Ectodermal cell (in vitro differentiated cells): ENCODE measurements at regions not wholly inside any gene's neighbourhood (a gene's known extent, or its start where the extent isn't known, plus 50 kb on each side); places are given as distances from the start of the nearest gene placed in this dataset.

Source experiments
- H3K27ac ChIP-seq: 2 replicates; pipeline ENCODE4 v1.7.0; 2013; ENCODE audit warnings: mild to moderate bottlenecking, low read depth, low read length; ENCODE audit not compliant: insufficient read depth, poor library complexity, severe bottlenecking
- H3K27me3 ChIP-seq: 2 replicates; pipeline ENCODE4 v1.7.0; 2013; ENCODE audit warnings: mild to moderate bottlenecking, low read length; ENCODE audit not compliant: insufficient read depth, control insufficient read depth, poor library complexity, severe bottlenecking
- H3K36me3 ChIP-seq: one replicate; pipeline ENCODE4 v1.7.0; 2013; ENCODE audit warnings: low read length; ENCODE audit not compliant: control insufficient read depth, insufficient read depth
- H3K4me1 ChIP-seq: one replicate; pipeline ENCODE4 v1.7.0; 2013; ENCODE audit warnings: low read length; ENCODE audit not compliant: control insufficient read depth, insufficient read depth
- H3K4me3 ChIP-seq: 2 replicates; pipeline ENCODE4 v1.7.0; 2013; ENCODE audit warnings: low read depth, low read length, control low read depth; ENCODE audit not compliant: insufficient read depth
- H3K9me3 ChIP-seq: 2 replicates; pipeline ENCODE4 v1.7.0; 2013; ENCODE audit warnings: mild to moderate bottlenecking, low read length, moderate library complexity; ENCODE audit not compliant: control insufficient read depth
- WGBS, 2 experiments: methylation state at CpG; one replicate each; pipeline ENCODE4 v1.1.7; 2013; ENCODE audit warnings: missing lambda C conversion rate in 2 of 2; 5-methylcytosine and 5-hydroxymethylcytosine counted together

GRCh38 chr9:81183761-81184160 lies 505.6 kb downstream of the TLE1 start:
- H3K4me1 ChIP-seq, result no peaks in the 10 kb centered on the region
- no peak overlapping the region for H3K27ac ChIP-seq
- H3K36me3 ChIP-seq, result no peaks in the 10 kb centered on the region
- H3K9me3 ChIP-seq, result no peaks in the 10 kb centered on the region
- no peak overlapping the region for H3K4me3 ChIP-seq
- H3K27me3 ChIP-seq, result no peaks in the 10 kb centered on the region
- no CpG with 5 or more reads among the region's 1 CpG for whole genome bisulfite sequencing, 2 experiments

GRCh38 chr9:81182431-81182830 lies 506.9 kb downstream of the TLE1 start:
- Histone ChIP-seq H3K9me3 (no peaks in the 10 kb centered on the region), H3K27me3 (no peaks in the 10 kb centered on the region), H3K27ac (no peak overlapping the region), H3K36me3 (no peaks in the 10 kb centered on the region), H3K4me1 (no peaks in the 10 kb centered on the region), H3K4me3 (no peak overlapping the region)
- 68 to 76% methylated on average over 1 of the region's 1 CpG for WGBS, 2 experiments

GRCh38 chr9:81174023-81174422 lies 515.3 kb downstream of the TLE1 start:
- WGBS, 2 experiments, result 79 to 84% methylated on average over 2 to 3 of the region's 3 CpGs
- H3K4me1 ChIP-seq, result no peaks in the 10 kb centered on the region

GRCh38 chr9:81171689-81172088 lies 517.7 kb downstream of the TLE1 start:
- Histone ChIP-seq H3K27ac (no peak overlapping the region), H3K9me3 (no peaks in the 10 kb centered on the region), H3K4me1 (no peaks in the 10 kb centered on the region), H3K36me3 (no peaks in the 10 kb centered on the region), H3K4me3 (no peak overlapping the region), H3K27me3 (no peaks in the 10 kb centered on the region)
- WGBS, 2 experiments, result 92 to 100% methylated on average over 1 of the region's 2 CpGs

More at GRCh38 chr9:81174023-81174422, 515.3 kb downstream of the TLE1 start:
- H3K27me3 ChIP-seq, result no peaks in the 10 kb centered on the region
- H3K36me3 ChIP-seq, result no peaks in the 10 kb centered on the region
- H3K4me3 ChIP-seq, result no peak overlapping the region
- H3K9me3 ChIP-seq, result no peaks in the 10 kb centered on the region
- no peak overlapping the region for H3K27ac ChIP-seq

- H3K27ac ChIP-seq, result no peak overlapping the region
- H3K9me3 ChIP-seq, result no peaks in the 10 kb centered on the region
- H3K27me3 ChIP-seq, result no peaks in the 10 kb centered on the region
- H3K4me3 ChIP-seq, result no peak overlapping the region
- H3K4me1 ChIP-seq, result no peaks in the 10 kb centered on the region
- H3K36me3 ChIP-seq, result no peaks in the 10 kb centered on the region
- 93 to 94% methylated on average over 11 of the region's 11 CpGs for WGBS, 2 experiments
Measured at GRCh38 chr9:81162361-81162760, 527.0 kb downstream of the TLE1 start.

GRCh38 chr9:81156381-81156780 lies 533.0 kb downstream of the TLE1 start:
- Histone ChIP-seq H3K36me3 (no peaks in the 10 kb centered on the region), H3K27me3 (no peaks in the 10 kb centered on the region), H3K9me3 (peaks cover 4% of the 10 kb centered on the region), H3K4me3 (no peak overlapping the region), H3K4me1 (no peaks in the 10 kb centered on the region), H3K27ac (no peak overlapping the region)

- Histone ChIP-seq H3K4me1 (no peaks in the 10 kb centered on the region), H3K4me3 (no peak overlapping the region), H3K9me3 (peaks cover 2% of the 10 kb centered on the region), H3K27me3 (no peaks in the 10 kb centered on the region), H3K36me3 (no peaks in the 10 kb centered on the region), H3K27ac (no peak overlapping the region)
- WGBS, 2 experiments, result 63 to 67% methylated on average over 2 of the region's 2 CpGs
Measured at GRCh38 chr9:81150016-81150625, 539.2 kb downstream of the TLE1 start.

- H3K4me1 ChIP-seq, result no peaks in the 10 kb centered on the region
- no peak overlapping the region for H3K27ac ChIP-seq
- H3K4me3 ChIP-seq, result no peak overlapping the region
- no peaks in the 10 kb centered on the region for H3K9me3 ChIP-seq
- 92 to 93% methylated on average over 4 of the region's 4 CpGs for WGBS, 2 experiments
- no peaks in the 10 kb centered on the region for H3K36me3 ChIP-seq
- no peaks in the 10 kb centered on the region for H3K27me3 ChIP-seq
Measured at GRCh38 chr9:81146684-81147337, 542.5 kb downstream of the TLE1 start.

- H3K27ac ChIP-seq, result no peak overlapping the region
- 92 to 94% methylated on average over 3 of the region's 3 CpGs for WGBS, 2 experiments
- no peaks in the 10 kb centered on the region for H3K4me1 ChIP-seq
- no peaks in the 10 kb centered on the region for H3K36me3 ChIP-seq
- H3K9me3 ChIP-seq, result no peaks in the 10 kb centered on the region
- H3K4me3 ChIP-seq, result no peak overlapping the region
- H3K27me3 ChIP-seq, result no peaks in the 10 kb centered on the region
Measured at GRCh38 chr9:81146241-81146640, 543.1 kb downstream of the TLE1 start.

GRCh38 chr9:81145331-81145963 lies 543.9 kb downstream of the TLE1 start:
- Histone ChIP-seq H3K4me3 (no peak overlapping the region), H3K9me3 (no peaks in the 10 kb centered on the region), H3K27me3 (no peaks in the 10 kb centered on the region), H3K36me3 (no peaks in the 10 kb centered on the region), H3K27ac (no peak overlapping the region), H3K4me1 (no peaks in the 10 kb centered on the region)
- WGBS, 2 experiments, result 89 to 91% methylated on average over 10 of the region's 10 CpGs
